NT2/D1 (cell line): ENCODE measurements at regions not wholly inside any gene's neighbourhood (a gene's known extent, or its start where the extent isn't known, plus 50 kb on each side); places are given as distances from the start of the nearest gene placed in this dataset.

Experiments
- DNase-seq: peaks from one replicate; pipeline ENCODE4 v3.0.0-alpha.2; 2011; ENCODE audit warnings: low read depth, low spot score
- H3K27me3 ChIP-seq: 2 replicates; pipeline ENCODE4 v1.6.0; 2011; ENCODE audit warnings: mild to moderate bottlenecking; ENCODE audit not compliant: insufficient read length, insufficient read depth
- H3K36me3 ChIP-seq: 2 replicates; pipeline ENCODE4 v1.6.1; 2011; ENCODE audit warnings: mild to moderate bottlenecking, low read length, mixed read lengths; ENCODE audit not compliant: insufficient read depth, insufficient read length
- H3K4me1 ChIP-seq: 2 replicates; pipeline ENCODE4 v1.5.1; 2011; ENCODE audit not compliant: insufficient read depth, insufficient read length
- H3K4me3 ChIP-seq: 2 replicates; pipeline ENCODE4 v1.5.1; 2011; ENCODE audit warnings: low read depth; ENCODE audit not compliant: insufficient read length
- H3K9ac ChIP-seq: 2 replicates; pipeline ENCODE4 v1.6.0; 2011; ENCODE audit warnings: low read depth; ENCODE audit not compliant: insufficient read length
- H3K9me3 ChIP-seq: 2 replicates; pipeline ENCODE4 v1.5.1; 2011; ENCODE audit warnings: mild to moderate bottlenecking, low read length; ENCODE audit not compliant: insufficient read depth
- SUZ12 ChIP-seq: IDR thresholded peaks from 2 replicates; pipeline ENCODE4 v1.6.1; 2011; ENCODE audit not compliant: insufficient read length, insufficient read depth; ENCODE audit errors: extremely low read depth
- YY1 ChIP-seq: IDR thresholded peaks from 2 replicates; pipeline ENCODE4 v1.6.1; 2011; ENCODE audit not compliant: insufficient read length, insufficient read depth
- ZNF274 ChIP-seq: IDR thresholded peaks from 2 replicates; pipeline ENCODE4 v1.6.1; 2011; ENCODE audit warnings: mild to moderate bottlenecking, low read depth, low read length

DNA sequence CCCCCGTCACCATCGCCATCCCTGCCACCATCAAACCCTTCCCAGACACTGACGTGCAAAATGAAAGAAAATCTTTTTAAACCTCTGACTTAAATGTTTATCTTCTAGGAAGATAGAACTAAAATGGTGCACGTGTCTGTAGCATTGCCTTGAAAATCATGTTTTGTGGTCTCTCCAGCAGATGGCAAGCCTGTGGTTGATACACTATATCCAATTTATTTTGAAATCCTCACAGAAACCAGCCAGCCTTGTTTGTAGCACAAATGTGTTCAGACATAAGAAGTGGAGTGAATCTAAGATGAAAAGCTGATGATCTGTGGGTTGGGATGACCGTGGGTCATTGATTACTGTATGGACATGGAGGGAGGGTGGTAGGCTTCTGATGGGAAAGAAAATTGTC is 436.2 kb upstream of the SMIM21 start:
- DNase-seq = no peak
- Histone ChIP-seq H3K9me3 (no peaks in the 10 kb centered on the region), H3K4me3 (no peak overlapping the region), H3K4me1 (no peaks in the 10 kb centered on the region), H3K9ac (no peak overlapping the region), H3K27me3 (no peaks in the 10 kb centered on the region), H3K36me3 (no peaks in the 10 kb centered on the region)
- no peak for TF ChIP-seq SUZ12
- no peak for TF ChIP-seq YY1
- no peak for TF ChIP-seq ZNF274

- no peaks in the 10 kb centered on the region for H3K27me3 ChIP-seq
- no peak overlapping the region for H3K4me3 ChIP-seq
- H3K9me3 ChIP-seq = no peaks in the 10 kb centered on the region
- H3K9ac ChIP-seq = no peak overlapping the region
- no peak for TF ChIP-seq ZNF274
- TF ChIP-seq YY1 = no peak
- TF ChIP-seq SUZ12 = no peak
- H3K36me3 ChIP-seq = no peaks in the 10 kb centered on the region
- no peak for DNase-seq
- no peaks in the 10 kb centered on the region for H3K4me1 ChIP-seq
Observed at GRCh38 chr18:75862458-75862857, 435.0 kb upstream of the SMIM21 start.

- H3K27me3 ChIP-seq = no peaks in the 10 kb centered on the region
- H3K36me3 ChIP-seq = no peaks in the 10 kb centered on the region
- H3K9me3 ChIP-seq = no peaks in the 10 kb centered on the region
- H3K4me1 ChIP-seq = no peaks in the 10 kb centered on the region
- no peak overlapping the region for H3K9ac ChIP-seq
- no peak for DNase-seq
- no peak overlapping the region for H3K4me3 ChIP-seq
- TF ChIP-seq SUZ12 (no peak), YY1 (no peak), ZNF274 (no peak)
Observed at GRCh38 chr18:75860166-75860565, 432.7 kb upstream of the SMIM21 start.

DNA sequence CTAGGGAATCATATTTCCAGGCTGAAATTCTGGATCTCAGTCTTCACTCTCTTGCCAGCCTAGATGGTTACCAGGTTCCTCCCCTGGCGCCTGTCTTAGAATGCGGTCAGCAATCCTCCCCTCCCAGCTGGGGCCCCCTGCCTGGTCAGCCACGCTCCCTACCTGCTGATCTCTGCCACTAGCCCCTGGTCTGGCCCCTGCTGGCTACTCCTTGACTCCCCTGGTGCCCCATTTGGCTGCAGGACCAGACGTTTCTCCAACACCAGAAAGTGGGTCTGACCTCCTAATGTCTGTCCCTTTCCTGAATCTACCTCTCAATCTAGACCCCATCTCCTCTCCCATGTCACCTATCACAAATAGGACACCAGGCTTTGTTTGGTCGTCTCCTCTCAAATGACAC is 432.0 kb upstream of the SMIM21 start:
- DNase-seq = no peak
- no peaks in the 10 kb centered on the region for H3K4me1 ChIP-seq
- no peak for TF ChIP-seq SUZ12
- TF ChIP-seq YY1 = no peak
- no peaks in the 10 kb centered on the region for H3K9me3 ChIP-seq
- H3K27me3 ChIP-seq = no peaks in the 10 kb centered on the region
- H3K9ac ChIP-seq = no peak overlapping the region
- no peak overlapping the region for H3K4me3 ChIP-seq
- H3K36me3 ChIP-seq = no peaks in the 10 kb centered on the region

GRCh38 chr18:75858754-75859153 is 431.3 kb upstream of the SMIM21 start:
- DNase-seq = no peak
- Histone ChIP-seq H3K9me3 (no peaks in the 10 kb centered on the region), H3K27me3 (no peaks in the 10 kb centered on the region), H3K9ac (no peak overlapping the region), H3K4me3 (no peak overlapping the region), H3K36me3 (no peaks in the 10 kb centered on the region), H3K4me1 (no peaks in the 10 kb centered on the region)
- TF ChIP-seq SUZ12 = no peak
- TF ChIP-seq YY1 = no peak
- no peak for TF ChIP-seq ZNF274

DNA sequence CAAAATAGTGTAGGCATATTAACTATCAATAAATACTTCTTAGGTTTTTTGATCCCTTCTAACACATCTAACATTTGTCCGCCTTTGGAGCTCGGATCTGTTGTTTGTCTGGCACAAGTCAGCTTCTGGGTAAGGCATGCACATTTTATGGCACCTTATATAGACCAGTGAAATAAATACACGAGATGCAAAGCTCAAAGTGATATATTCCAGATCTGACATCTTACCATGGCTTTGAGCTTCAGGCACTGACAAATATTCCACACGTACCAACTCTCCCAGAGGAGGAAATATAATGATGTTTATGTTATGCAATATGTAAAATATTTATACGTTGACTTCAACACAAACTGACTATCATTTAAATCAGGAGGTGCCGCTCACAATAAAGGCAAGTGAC is 430.1 kb upstream of the SMIM21 start:
- no peaks in the 10 kb centered on the region for H3K36me3 ChIP-seq
- DNase-seq = no peak
- no peaks in the 10 kb centered on the region for H3K4me1 ChIP-seq
- no peak overlapping the region for H3K4me3 ChIP-seq
- no peaks in the 10 kb centered on the region for H3K9me3 ChIP-seq
- H3K27me3 ChIP-seq = no peaks in the 10 kb centered on the region
- H3K9ac ChIP-seq = no peak overlapping the region
- TF ChIP-seq YY1 = no peak
- no peak for TF ChIP-seq ZNF274
- no peak for TF ChIP-seq SUZ12

- no peaks in the 10 kb centered on the region for H3K9me3 ChIP-seq
- no peak overlapping the region for H3K9ac ChIP-seq
- DNase-seq = no peak
- no peak overlapping the region for H3K4me3 ChIP-seq
- no peaks in the 10 kb centered on the region for H3K27me3 ChIP-seq
- TF ChIP-seq ZNF274 = no peak
- no peak for TF ChIP-seq YY1
- no peak for TF ChIP-seq SUZ12
- H3K4me1 ChIP-seq = no peaks in the 10 kb centered on the region
- no peaks in the 10 kb centered on the region for H3K36me3 ChIP-seq
Observed at GRCh38 chr18:75854808-75855207, 427.3 kb upstream of the SMIM21 start.

- DNase-seq = peak; percentile 18
- H3K9ac ChIP-seq = no peak overlapping the region
- no peak overlapping the region for H3K4me3 ChIP-seq
- no peaks in the 10 kb centered on the region for H3K36me3 ChIP-seq
- TF ChIP-seq ZNF274 (no peak), YY1 (no peak), SUZ12 (no peak)
- H3K27me3 ChIP-seq = no peaks in the 10 kb centered on the region
- H3K9me3 ChIP-seq = no peaks in the 10 kb centered on the region
- no peaks in the 10 kb centered on the region for H3K4me1 ChIP-seq
Observed at GRCh38 chr18:75854174-75854573, 426.7 kb upstream of the SMIM21 start.
